ENCODE measurements at regions not wholly inside any gene's neighbourhood (a gene's known extent, or its start where the extent isn't known, plus 50 kb on each side); places are given as distances from the start of the nearest gene placed in this dataset.
"Not testable (repeated sequence)": the region's sequence is repeated elsewhere in the genome, so short reads cannot be mapped to it uniquely, and the experiment has no call there.

- no peak for DNase-seq
Observed at GRCh38 chr4:26181616-26182015, 139.2 kb upstream of the RBPJ start.

- no peak for DNase-seq
Observed at GRCh38 chr4:26183017-26183416, 137.8 kb upstream of the RBPJ start.

GRCh38 chr4:26185436-26185835 is 135.4 kb upstream of the RBPJ start:
- DNase-seq, result no peak

- DNase-seq, result no peak
Observed at GRCh38 chr4:26191353-26191752, 129.5 kb upstream of the RBPJ start.

GRCh38 chr4:26192899-26193869 is 127.6 kb upstream of the RBPJ start:
- no peak for DNase-seq

GRCh38 chr4:26194764-26195163 is 126.0 kb upstream of the RBPJ start:
- DNase-seq, result no peak

GRCh38 chr4:26196567-26196966 is 124.2 kb upstream of the RBPJ start:
- no peak for DNase-seq

GRCh38 chr4:26197018-26197779 is 123.6 kb upstream of the RBPJ start:
- no peak for DNase-seq

- DNase-seq, result not testable (repeated sequence)
Observed at GRCh38 chr4:26198931-26199330, 121.9 kb upstream of the RBPJ start.

- no peak for DNase-seq
Observed at GRCh38 chr4:26199596-26199995, 121.2 kb upstream of the RBPJ start.

- no peak for DNase-seq
Observed at GRCh38 chr4:26201120-26201519, 119.7 kb upstream of the RBPJ start.

- DNase-seq, result no peak
Observed at GRCh38 chr4:26204249-26204825, 116.5 kb upstream of the RBPJ start.

- DNase-seq, result no peak
Observed at GRCh38 chr4:26204911-26205370, 115.9 kb upstream of the RBPJ start.

- no peak for DNase-seq
Observed at GRCh38 chr4:26206339-26206738, 114.5 kb upstream of the RBPJ start.

GRCh38 chr4:26206999-26207398 is 113.8 kb upstream of the RBPJ start:
- DNase-seq, result no peak

- DNase-seq, result no peak
Observed at GRCh38 chr4:26207631-26208030, 113.2 kb upstream of the RBPJ start.

GRCh38 chr4:26208237-26208994 is 112.4 kb upstream of the RBPJ start:
- no peak for DNase-seq

GRCh38 chr4:26209378-26209777 is 111.4 kb upstream of the RBPJ start:
- not testable (repeated sequence) for DNase-seq

GRCh38 chr4:26212528-26212927 is 108.3 kb upstream of the RBPJ start:
- DNase-seq, result no peak

- no peak for DNase-seq
Observed at GRCh38 chr4:26213317-26213716, 107.5 kb upstream of the RBPJ start.

- DNase-seq, result no peak
Observed at GRCh38 chr4:26214994-26215393, 105.8 kb upstream of the RBPJ start.

GRCh38 chr4:26215725-26216124 is 105.1 kb upstream of the RBPJ start:
- no peak for DNase-seq

- DNase-seq, result no peak
Observed at GRCh38 chr4:26217481-26217880, 103.3 kb upstream of the RBPJ start.

Data from NCI-H2081 treated with DMSO at 0.1 percent for 48 hours (cell line).